A549 (cell line): ENCODE measurements at regions not wholly inside any gene's neighbourhood (a gene's known extent, or its start where the extent isn't known, plus 50 kb on each side); places are given as distances from the start of the nearest gene placed in this dataset.

Experiments used
- ATAC-seq, 2 experiments: fragments of 200-7000 bp in 1 of 2; fragments of >200 bp in 1 of 2; cut with Nextera tagmentation in 1 of 2; cut with Tn5 transposase in 1 of 2; 3 replicates each; pipeline versions ENCODE4 v1.8.0 to v1.9.1; 2018 to 2020; ENCODE audit warnings: mild to moderate bottlenecking in 1 of 2, moderate library complexity in 1 of 2
- CTCF ChIA-PET: fragments of 300-600 bp; sonication (Branson Sonifier 250); formaldehyde crosslinking; extraction: SDS; loops from one replicate; lab custom pipeline; 2021; ENCODE audit warnings: antibody characterized with exemption, inconsistent platforms; lab: Yijun Ruan, JAX
- POLR2A ChIA-PET: fragments of 350-600 bp; formaldehyde crosslinking; extraction: SDS; loops from one replicate; lab custom pipeline; 2021; ENCODE audit warnings: antibody characterized with exemption, inconsistent platforms; lab: Yijun Ruan, JAX
- DNase-seq, 2 experiments: peaks; one replicate each; pipeline versions ENCODE4 v3.0.0 to v3.0.0-alpha.2; 2011 to 2016; ENCODE audit warnings: low read depth in 1 of 2, low spot score in 1 of 2
- FAIRE-seq: peaks from 2 replicates; lab custom pipeline; 2011; peaks lifted over from hg19 to GRCh38; lab: Jason Lieb, UNC
- H3K27ac ChIP-seq, 2 experiments: fragments of >200 bp; sonication (Bioruptor Twin); formaldehyde crosslinking; 3 replicates each; pipeline ENCODE4 v1.5.1; 2016 to 2017
- H3K4me1 ChIP-seq: fragments of >200 bp; sonication (Bioruptor Twin); formaldehyde crosslinking; 3 replicates; pipeline ENCODE4 v1.6.1; 2016
- H3K4me2 ChIP-seq: fragments of >200 bp; sonication (Bioruptor Twin); formaldehyde crosslinking; 3 replicates; pipeline ENCODE4 v1.6.1; 2016
- H3K4me3 ChIP-seq: fragments of >200 bp; sonication (Bioruptor Twin); formaldehyde crosslinking; 3 replicates; pipeline ENCODE4 v1.5.1; 2016
- H3K9me3 ChIP-seq: fragments of >200 bp; sonication (Bioruptor Twin); formaldehyde crosslinking; 3 replicates; pipeline ENCODE4 v1.6.1; 2016
- CBX2 ChIP-seq: fragments of 200-600 bp; sonication (generic); IDR thresholded peaks from 2 replicates; pipeline ENCODE4 v1.6.1; 2016; ENCODE audit warnings: low read depth, mild to moderate bottlenecking, borderline replicate concordance
- CHD2 ChIP-seq: fragments of 150-350 bp; IDR thresholded peaks from 2 replicates; pipeline ENCODE4 v1.6.1; 2014; ENCODE audit warnings: low read length; ENCODE audit not compliant: partially characterized antibody
- EHF ChIP-seq: fragments of 250-450 bp; sonication (Bioruptor Pico); IDR thresholded peaks from 2 replicates; pipeline ENCODE4 v1.5.0; 2020; ENCODE audit warnings: mild to moderate bottlenecking
- HDAC2 ChIP-seq: fragments of 200-600 bp; sonication (generic); IDR thresholded peaks from 2 replicates; pipeline ENCODE4 v1.6.1; 2016
- HEYL ChIP-seq: fragments of 250-450 bp; sonication (Bioruptor Pico); IDR thresholded peaks from 2 replicates; pipeline ENCODE4 v1.8.0; 2021; ENCODE audit warnings: mild to moderate bottlenecking, moderate library complexity
- HOXB5 ChIP-seq: fragments of 250-450 bp; sonication (Bioruptor Pico); IDR thresholded peaks from 2 replicates; pipeline ENCODE4 v1.5.0; 2020; ENCODE audit warnings: mild to moderate bottlenecking, moderate library complexity
- JUN ChIP-seq, 2 experiments: fragments of >200 bp; sonication (Bioruptor Twin); formaldehyde crosslinking; IDR thresholded peaks; 2 replicates in 1 of 2; 3 replicates in 1 of 2; pipeline ENCODE4 v1.6.1; 2016 to 2017
- JUNB ChIP-seq: fragments of >200 bp; sonication (Bioruptor Twin); formaldehyde crosslinking; IDR thresholded peaks from 2 replicates; pipeline ENCODE4 v1.6.1; 2016
- KDM1A ChIP-seq: fragments of 200-600 bp; sonication (generic); IDR thresholded peaks from 2 replicates; pipeline ENCODE4 v1.6.1; 2016; ENCODE audit warnings: low read depth, mild to moderate bottlenecking
- KDM5A ChIP-seq: fragments of 200-600 bp; sonication (generic); IDR thresholded peaks from 2 replicates; pipeline ENCODE4 v1.6.1; 2016; ENCODE audit warnings: antibody characterized with exemption, mild to moderate bottlenecking
- MAZ ChIP-seq: fragments of 150-350 bp; IDR thresholded peaks from 2 replicates; pipeline ENCODE4 v1.6.1; 2014; ENCODE audit warnings: antibody characterized with exemption, low read depth, low read length, borderline replicate concordance
- NFE2L2 ChIP-seq: fragments of 150-350 bp; conservative IDR thresholded peaks from 2 replicates; pipeline ENCODE4 v1.6.1; 2014; ENCODE audit warnings: low read length
- NPAS2 ChIP-seq: fragments of 250-450 bp; sonication (Bioruptor Pico); IDR thresholded peaks from 2 replicates; pipeline ENCODE4 v1.8.0; 2022; ENCODE audit warnings: mild to moderate bottlenecking, moderate library complexity, borderline replicate concordance
- POLR2AphosphoS2 ChIP-seq: conservative IDR thresholded peaks from 2 replicates; pipeline ENCODE4 v1.6.1; 2012; ENCODE audit warnings: low read length, improper control_type of control experiment, inconsistent platforms
- RARB ChIP-seq: fragments of 250-450 bp; sonication (Bioruptor Pico); IDR thresholded peaks from 2 replicates; pipeline ENCODE4 v1.8.0; 2021; ENCODE audit warnings: mild to moderate bottlenecking, moderate library complexity
- RFX5 ChIP-seq: fragments of 450-650 bp; IDR thresholded peaks from 2 replicates; pipeline ENCODE4 v1.7.1; 2014; ENCODE audit warnings: antibody characterized with exemption, mild to moderate bottlenecking, moderate library complexity
- RNF2 ChIP-seq: fragments of 200-600 bp; sonication (generic); IDR thresholded peaks from 2 replicates; pipeline ENCODE4 v1.6.1; 2016; ENCODE audit warnings: low read depth, mild to moderate bottlenecking, antibody characterized with exemption, moderate library complexity, borderline replicate concordance
- SMC3 ChIP-seq: fragments of >200 bp; sonication (Bioruptor Twin); formaldehyde crosslinking; IDR thresholded peaks from 3 replicates; pipeline ENCODE4 v1.6.1; 2018; ENCODE audit warnings: inconsistent platforms
- TFCP2L1 ChIP-seq: fragments of 250-450 bp; sonication (Bioruptor Pico); IDR thresholded peaks from 2 replicates; pipeline ENCODE4 v1.5.0; 2021; ENCODE audit warnings: mild to moderate bottlenecking
- ZNF302 ChIP-seq: fragments of 250-450 bp; sonication (Bioruptor Pico); IDR thresholded peaks from 2 replicates; pipeline ENCODE4 v1.9.0; 2021; ENCODE audit warnings: inconsistent platforms, mild to moderate bottlenecking, moderate library complexity
- WGBS: methylation state at CpG from one replicate; pipeline ENCODE4 v1.1.6; 2017; ENCODE audit errors: missing lambda C conversion rate; 5-methylcytosine and 5-hydroxymethylcytosine counted together
- TF ChIP-seq, protein P1 (sequence below): fragments of 250-450 bp; sonication (Bioruptor Pico); IDR thresholded peaks from 2 replicates; pipeline ENCODE4 v1.5.0; 2021; ENCODE audit warnings: mild to moderate bottlenecking, moderate library complexity, borderline replicate concordance
- TF ChIP-seq, protein P2 (sequence below): fragments of >200 bp; sonication (Bioruptor Twin); formaldehyde crosslinking; IDR thresholded peaks from 3 replicates; pipeline ENCODE4 v1.5.1; 2016
- TF ChIP-seq, protein P3 (sequence below): fragments of >200 bp; sonication (Bioruptor Twin); formaldehyde crosslinking; IDR thresholded peaks from 3 replicates; pipeline ENCODE4 v1.6.1; 2016
- TF ChIP-seq, protein P4 (sequence below): IDR thresholded peaks from 2 replicates; pipeline ENCODE4 v1.6.1; 2012

DNA sequence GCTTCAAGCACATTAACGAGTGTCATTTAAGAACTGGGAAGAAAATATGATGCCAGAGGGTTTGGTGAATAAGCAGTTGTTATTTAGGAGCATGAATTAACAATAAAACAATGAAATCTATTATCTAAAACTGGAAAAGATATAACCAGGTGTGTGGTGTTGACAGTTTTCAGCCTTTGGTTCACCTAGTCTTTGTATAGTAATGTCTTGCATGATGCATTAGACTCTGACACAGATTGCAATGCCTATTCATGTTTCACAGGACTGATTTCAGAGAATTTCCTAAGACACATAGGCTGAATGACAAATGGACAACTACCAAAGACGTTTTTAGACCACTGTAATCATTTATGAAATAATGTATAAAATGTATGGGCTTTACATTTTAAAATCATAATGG, 135.1 kb upstream of the CAV2 start (continued):
- TF ChIP-seq CHD2: no peak
- TF ChIP-seq NFE2L2: no peak

DNA sequence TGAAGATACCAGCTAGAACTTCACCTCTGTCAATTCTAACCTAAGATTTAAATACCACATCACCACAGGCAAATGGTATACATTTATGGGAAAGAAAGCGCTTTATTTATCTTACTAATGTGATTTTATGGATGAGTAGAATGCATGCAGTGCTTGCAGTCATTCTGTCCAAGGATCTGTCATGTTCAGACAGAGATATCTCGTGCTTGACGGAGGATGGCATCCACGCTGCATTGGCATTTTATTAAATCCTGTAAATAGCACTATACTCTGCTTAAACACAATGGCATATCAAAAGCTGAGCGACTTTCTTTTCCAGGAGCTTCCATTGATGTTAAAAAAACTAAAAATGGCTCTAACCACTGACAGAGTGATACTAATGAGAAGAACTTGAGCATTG, 133.7 kb upstream of the CAV2 start:
- DNase-seq (no peak), ATAC-seq (no peak), FAIRE-seq (no peak)
- CTCF ChIA-PET: interaction anchor here (1.7 kb wide), 1 partner anchor 223 kb away, joined by 3 read pairs; no protein-coding TSS in a partner anchor
- 76% methylated on average over 5 of the region's 5 CpGs for WGBS
- POLR2A ChIA-PET: no interaction called here
- Histone ChIP-seq H3K4me1 (peaks cover 23% of the 10 kb centered on the region), H3K4me2 (no peak overlapping the region), H3K4me3 (no peak overlapping the region), H3K9me3 (peaks cover 4% of the 10 kb centered on the region; the same call in 2 of the 3 replicates), H3K27ac (no peak overlapping the region; a peak in 1 of 6 replicates)
- TF ChIP-seq RARB (CRISPR knock-in tag) (no peak), KDM1A (no peak), SMC3 (no peak)
- TF ChIP-seq, protein P1, sequence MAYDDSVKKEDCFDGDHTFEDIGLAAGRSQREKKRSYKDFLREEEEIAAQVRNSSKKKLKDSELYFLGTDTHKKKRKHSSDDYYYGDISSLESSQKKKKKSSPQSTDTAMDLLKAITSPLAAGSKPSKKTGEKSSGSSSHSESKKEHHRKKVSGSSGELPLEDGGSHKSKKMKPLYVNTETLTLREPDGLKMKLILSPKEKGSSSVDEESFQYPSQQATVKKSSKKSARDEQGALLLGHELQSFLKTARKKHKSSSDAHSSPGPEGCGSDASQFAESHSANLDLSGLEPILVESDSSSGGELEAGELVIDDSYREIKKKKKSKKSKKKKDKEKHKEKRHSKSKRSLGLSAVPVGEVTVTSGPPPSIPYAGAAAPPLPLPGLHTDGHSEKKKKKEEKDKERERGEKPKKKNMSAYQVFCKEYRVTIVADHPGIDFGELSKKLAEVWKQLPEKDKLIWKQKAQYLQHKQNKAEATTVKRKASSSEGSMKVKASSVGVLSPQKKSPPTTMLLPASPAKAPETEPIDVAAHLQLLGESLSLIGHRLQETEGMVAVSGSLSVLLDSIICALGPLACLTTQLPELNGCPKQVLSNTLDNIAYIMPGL: no peak

DNA sequence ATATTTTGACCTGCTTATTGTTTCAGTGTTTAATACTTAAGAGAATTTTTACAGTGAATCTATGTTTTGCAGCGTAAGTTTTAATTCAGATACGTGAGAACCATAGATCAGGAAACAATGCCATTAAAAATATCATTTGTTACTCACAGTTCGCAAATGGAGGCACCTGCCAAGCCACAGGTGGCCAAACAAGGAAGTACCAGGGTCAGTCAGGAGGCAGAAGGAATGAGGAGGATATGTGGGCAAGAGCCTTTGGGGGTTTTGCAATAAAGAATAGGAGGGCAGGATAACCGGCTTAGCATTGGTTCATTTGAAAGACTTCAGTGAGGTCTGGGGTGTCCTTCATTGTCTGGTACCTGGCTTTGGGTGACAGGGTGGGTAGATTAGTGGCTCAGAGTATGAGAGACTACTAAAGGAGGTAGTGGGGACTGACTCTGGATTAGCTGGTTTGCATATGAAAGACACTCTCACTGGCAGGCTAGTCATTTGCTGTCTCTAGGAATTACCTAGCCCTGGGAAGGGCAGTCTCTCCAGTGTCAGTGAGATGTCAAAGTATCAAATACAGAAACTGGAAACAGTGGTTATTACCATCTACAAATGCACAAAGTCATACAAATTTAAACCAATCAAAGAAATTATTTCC, 132.2 kb upstream of the CAV2 start:
- whole genome bisulfite sequencing: 88% methylated on average over 4 of the region's 4 CpGs
- FAIRE-seq (no peak), ATAC-seq (no peak), DNase-seq (no peak)
- no peak overlapping the region for H3K4me2 ChIP-seq
- no peaks in the 10 kb centered on the region; the same call in 2 of the 3 replicates for H3K9me3 ChIP-seq
- H3K27ac ChIP-seq: 0 out of 6 replicates have a peak overlapping the region, but pooled peaks of 1 of the 2 experiments have one; percentile 37
- no peak overlapping the region for H3K4me3 ChIP-seq
- no peak for TF ChIP-seq RNF2
- no peak for TF ChIP-seq ZNF302 (CRISPR knock-in tag)
- TF ChIP-seq EHF (CRISPR knock-in tag): no peak
- no peak for TF ChIP-seq CBX2
- TF ChIP-seq MAZ: no peak
- TF ChIP-seq, protein P2, sequence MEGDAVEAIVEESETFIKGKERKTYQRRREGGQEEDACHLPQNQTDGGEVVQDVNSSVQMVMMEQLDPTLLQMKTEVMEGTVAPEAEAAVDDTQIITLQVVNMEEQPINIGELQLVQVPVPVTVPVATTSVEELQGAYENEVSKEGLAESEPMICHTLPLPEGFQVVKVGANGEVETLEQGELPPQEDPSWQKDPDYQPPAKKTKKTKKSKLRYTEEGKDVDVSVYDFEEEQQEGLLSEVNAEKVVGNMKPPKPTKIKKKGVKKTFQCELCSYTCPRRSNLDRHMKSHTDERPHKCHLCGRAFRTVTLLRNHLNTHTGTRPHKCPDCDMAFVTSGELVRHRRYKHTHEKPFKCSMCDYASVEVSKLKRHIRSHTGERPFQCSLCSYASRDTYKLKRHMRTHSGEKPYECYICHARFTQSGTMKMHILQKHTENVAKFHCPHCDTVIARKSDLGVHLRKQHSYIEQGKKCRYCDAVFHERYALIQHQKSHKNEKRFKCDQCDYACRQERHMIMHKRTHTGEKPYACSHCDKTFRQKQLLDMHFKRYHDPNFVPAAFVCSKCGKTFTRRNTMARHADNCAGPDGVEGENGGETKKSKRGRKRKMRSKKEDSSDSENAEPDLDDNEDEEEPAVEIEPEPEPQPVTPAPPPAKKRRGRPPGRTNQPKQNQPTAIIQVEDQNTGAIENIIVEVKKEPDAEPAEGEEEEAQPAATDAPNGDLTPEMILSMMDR: no peak
- CTCF ChIA-PET: no interaction called here
- H3K4me1 ChIP-seq: peaks cover 23% of the 10 kb centered on the region
- POLR2A ChIA-PET: no interaction called here

DNA sequence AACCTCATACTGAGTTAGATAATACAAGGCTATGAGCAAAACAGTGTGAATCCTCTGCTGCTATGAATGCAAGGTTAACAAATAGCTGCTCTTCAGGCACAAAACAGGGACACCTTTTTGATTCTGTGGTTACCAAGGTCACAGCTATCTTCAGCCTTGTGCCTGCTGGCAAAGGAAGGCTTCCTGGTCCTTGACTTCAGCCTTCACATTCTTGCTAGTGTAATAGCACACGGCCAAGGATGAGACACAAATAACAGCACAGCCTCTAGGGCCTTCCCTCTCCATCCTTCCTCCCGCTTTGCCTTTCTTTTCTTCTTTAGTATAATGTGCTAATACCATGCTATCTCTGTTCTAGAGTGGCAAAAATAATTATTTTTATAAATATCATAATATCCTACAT, 130.6 kb upstream of the CAV2 start:
- Histone ChIP-seq H3K4me1 (peaks cover 15% of the 10 kb centered on the region), H3K4me2 (no peak overlapping the region), H3K27ac (peak overlapping the region in 1 of 2 experiments; percentile 60; a peak in 1 of 6 replicates), H3K9me3 (no peaks in the 10 kb centered on the region; the same call in 2 of the 3 replicates), H3K4me3 (no peak overlapping the region)
- WGBS: 65% methylated on average over 2 of the region's 2 CpGs
- DNase-seq: no peak
- FAIRE-seq: no peak
- ATAC-seq: no peak; a peak in 1 of 6 replicates
- CTCF ChIA-PET: interaction anchor here (0.8 kb wide), 1 partner anchor 157 kb away, joined by 4 read pairs; no protein-coding TSS in a partner anchor
- POLR2A ChIA-PET: no interaction called here
- TF ChIP-seq KDM5A (no peak), POLR2AphosphoS2 (no peak), TFCP2L1 (CRISPR knock-in tag) (no peak), HEYL (CRISPR knock-in tag) (no peak), JUN (IDR thresholded peaks at IDR 0.05) (no peak), JUNB (no peak), HOXB5 (no peak), EHF (CRISPR knock-in tag) (no peak), RFX5 (no peak), SMC3 (no peak), NPAS2 (CRISPR knock-in tag) (no peak), HDAC2 (no peak)
- TF ChIP-seq, protein P3, sequence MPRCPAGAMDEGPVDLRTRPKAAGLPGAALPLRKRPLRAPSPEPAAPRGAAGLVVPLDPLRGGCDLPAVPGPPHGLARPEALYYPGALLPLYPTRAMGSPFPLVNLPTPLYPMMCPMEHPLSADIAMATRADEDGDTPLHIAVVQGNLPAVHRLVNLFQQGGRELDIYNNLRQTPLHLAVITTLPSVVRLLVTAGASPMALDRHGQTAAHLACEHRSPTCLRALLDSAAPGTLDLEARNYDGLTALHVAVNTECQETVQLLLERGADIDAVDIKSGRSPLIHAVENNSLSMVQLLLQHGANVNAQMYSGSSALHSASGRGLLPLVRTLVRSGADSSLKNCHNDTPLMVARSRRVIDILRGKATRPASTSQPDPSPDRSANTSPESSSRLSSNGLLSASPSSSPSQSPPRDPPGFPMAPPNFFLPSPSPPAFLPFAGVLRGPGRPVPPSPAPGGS: no peak
- TF ChIP-seq, protein P2: no peak
- TF ChIP-seq, protein P4, sequence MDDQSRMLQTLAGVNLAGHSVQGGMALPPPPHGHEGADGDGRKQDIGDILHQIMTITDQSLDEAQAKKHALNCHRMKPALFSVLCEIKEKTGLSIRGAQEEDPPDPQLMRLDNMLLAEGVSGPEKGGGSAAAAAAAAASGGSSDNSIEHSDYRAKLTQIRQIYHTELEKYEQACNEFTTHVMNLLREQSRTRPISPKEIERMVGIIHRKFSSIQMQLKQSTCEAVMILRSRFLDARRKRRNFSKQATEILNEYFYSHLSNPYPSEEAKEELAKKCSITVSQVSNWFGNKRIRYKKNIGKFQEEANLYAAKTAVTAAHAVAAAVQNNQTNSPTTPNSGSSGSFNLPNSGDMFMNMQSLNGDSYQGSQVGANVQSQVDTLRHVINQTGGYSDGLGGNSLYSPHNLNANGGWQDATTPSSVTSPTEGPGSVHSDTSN: no peak
